GOT3 (cell line): ENCODE measurements at regions not wholly inside any gene's neighbourhood (a gene's known extent, or its start where the extent isn't known, plus 50 kb on each side); places are given as distances from the start of the nearest gene placed in this dataset.

Experiments
- DNase-seq: peaks from one replicate; lab custom pipeline; 2025; ENCODE audit warnings: mixed read lengths; lab: John Stamatoyannopoulos, UW

DNA sequence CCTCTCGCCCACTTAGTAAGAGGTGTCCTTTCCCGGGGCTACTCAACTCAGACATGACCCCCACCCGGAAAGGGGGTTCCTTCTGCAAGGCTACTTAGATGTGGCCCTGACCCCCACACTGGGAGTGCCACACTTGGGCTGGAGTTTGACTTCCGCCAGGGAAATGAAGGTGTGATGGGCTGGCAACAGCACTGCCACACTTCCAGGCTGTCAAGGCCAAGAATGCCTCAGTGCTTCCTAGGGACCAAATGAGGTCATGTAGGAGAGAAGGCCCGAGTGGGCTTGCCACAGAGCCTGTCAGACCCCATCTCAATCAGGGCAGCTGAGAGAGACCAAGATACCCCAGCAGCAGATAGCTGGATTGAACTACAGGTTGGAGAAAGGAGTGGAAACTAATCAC lies 55.5 kb downstream of the DRD1 start:
- DNase-seq: no peak

DNA sequence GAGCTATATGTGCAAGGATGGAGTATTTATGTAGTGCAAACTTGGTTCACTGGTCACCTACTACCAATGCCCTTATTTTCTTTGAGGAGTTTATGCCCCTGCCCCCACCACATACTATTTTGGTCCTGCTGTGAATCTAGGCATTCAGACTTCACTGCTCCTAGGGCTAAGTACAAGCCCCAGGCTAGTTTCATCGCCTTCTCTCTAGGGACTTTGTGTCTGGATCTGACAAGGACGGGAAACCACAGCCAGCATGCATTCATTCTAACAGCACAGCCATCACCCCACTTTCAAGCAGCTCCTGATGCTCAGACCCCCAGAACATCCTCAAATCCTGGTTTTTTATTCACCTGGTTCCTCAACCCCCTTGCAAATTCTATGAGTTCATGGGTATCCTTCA lies 56.8 kb downstream of the DRD1 start:
- DNase-seq: no peak

DNA sequence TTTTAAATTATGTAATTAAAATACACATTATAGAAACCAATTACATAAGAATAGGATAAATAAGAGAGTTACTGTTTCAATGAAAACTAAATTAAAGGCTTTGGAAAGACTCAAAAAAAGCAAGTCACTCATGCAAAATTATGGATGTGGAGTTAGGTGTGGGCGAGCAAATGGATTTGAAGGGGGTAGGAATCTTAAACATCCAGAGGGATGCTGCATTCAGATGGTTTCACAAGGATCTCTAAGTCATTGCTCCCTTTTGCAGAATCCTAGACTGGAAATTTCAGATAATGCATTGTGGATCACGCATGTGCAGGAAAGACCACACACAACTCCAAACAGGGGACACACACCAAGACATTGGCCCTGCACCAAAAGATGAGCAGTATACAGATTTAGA lies 57.5 kb downstream of the DRD1 start:
- no peak for DNase-seq

- peak; percentile 34 for DNase-seq
Measured at GRCh38 chr5:175385691-175386362, 58.2 kb downstream of the DRD1 start.

GRCh38 chr5:175384724-175385552 lies 59.0 kb downstream of the DRD1 start:
- DNase-seq: no peak

DNA sequence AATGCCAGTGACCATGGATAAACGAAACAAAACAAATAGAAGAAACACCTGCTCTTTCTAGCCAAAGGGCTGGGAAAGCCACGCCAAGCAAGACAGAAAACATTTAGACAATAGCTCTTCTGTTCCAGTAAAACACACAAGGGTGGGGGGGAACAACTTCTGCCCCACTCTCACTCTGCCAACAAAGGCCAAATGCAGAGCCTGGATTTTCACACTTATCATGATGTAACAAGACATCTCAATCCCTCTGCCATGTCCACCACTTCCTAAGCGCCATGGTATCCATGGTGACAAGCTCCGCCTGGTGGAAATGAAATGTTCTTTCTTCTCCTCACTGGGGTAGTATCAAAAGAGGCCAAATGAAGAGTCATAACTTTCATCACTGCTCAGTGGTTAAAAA lies 60.6 kb downstream of the DRD1 start:
- DNase-seq: no peak

DNA sequence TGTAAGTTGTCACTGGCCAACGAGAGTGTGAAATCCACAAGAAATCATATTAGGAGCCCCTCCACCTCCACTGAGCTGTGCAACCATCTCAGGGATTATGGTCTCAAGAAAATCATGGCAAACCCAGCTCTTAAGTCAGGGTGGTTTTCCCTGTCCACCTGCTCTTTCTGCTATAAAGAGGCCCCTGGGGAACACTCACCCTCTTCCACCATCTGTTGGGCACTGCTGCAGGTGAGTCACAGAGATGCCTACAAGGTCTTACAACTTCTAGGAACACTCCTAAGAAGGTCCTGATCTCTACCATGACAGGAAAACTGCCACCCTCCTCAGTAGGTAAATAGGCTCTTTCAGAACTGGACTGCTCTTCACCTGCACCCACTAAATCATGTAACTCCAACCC lies 61.8 kb downstream of the DRD1 start:
- no peak for DNase-seq

GRCh38 chr5:175381130-175381529 lies 62.9 kb downstream of the DRD1 start:
- DNase-seq: no peak

DNA sequence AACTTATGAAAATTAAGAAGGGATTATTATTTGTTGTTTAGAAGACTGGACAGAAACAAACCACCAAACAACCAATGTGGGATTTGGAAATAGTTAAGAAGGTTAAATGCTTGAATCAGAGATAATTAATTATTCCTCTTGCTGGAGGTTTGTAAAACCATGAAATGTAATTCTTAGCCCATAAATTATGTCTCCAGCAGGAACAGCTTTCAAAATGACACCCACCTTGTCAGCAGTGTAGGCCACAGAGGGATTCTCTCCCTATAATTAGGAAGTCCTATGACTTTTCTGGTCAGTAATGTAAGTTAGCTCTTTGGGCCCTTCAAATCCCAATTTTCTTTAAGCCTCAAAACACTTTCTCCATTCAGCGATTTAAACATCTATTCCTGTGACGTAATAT lies 63.3 kb downstream of the DRD1 start:
- DNase-seq: no peak

GRCh38 chr5:175379867-175380266 lies 64.1 kb downstream of the DRD1 start:
- DNase-seq: no peak

- no peak for DNase-seq
Measured at GRCh38 chr5:175378444-175379028, 65.4 kb downstream of the DRD1 start.

GRCh38 chr5:175377816-175378215 lies 66.2 kb downstream of the DRD1 start:
- DNase-seq: no peak

GRCh38 chr5:175374166-175374875 lies 69.7 kb downstream of the DRD1 start:
- no peak for DNase-seq

DNA sequence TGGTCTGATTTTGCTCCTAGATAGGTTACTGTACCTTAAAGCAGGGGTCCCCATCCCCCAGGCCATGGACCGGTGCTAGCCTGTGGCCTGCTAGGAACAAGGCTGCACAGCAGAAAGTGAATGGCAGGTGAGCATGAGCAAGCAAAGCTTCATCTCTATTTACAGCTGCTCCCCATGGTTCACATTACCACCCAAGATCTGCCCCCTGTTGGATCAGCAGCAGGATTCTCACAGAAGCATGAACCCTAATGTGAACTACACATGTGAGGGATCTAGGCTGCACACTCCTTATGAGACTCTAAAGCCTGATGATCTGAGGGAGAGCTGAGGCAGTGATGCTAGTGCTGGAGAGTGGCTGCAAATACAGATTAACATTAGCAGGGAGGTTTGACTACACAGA lies 78.1 kb downstream of the DRD1 start:
- DNase-seq: no peak

- DNase-seq: no peak
Measured at GRCh38 chr5:175363300-175363699, 80.7 kb downstream of the DRD1 start.

GRCh38 chr5:175357995-175358394 lies 86.0 kb downstream of the DRD1 start:
- DNase-seq: no peak

DNA sequence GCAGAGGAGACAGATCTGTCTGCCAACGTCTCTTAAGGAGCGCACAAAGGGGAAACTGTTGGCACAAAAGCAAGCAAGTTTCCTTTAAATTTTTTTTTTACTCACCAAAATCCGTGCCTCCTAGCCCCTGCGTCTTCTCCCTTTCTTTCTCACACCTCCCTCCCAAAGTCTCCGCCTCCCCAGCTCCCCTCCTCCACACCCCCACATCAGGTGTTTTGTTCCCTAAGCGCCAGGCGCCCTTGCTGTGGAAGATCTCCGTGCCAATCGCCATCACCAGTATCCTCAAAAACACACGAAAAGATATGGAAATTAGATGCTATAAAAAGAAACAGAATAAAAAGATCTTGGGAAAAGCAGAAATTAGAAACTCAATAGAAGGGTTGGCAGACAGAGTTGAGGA lies 87.6 kb downstream of the DRD1 start:
- DNase-seq: no peak

GRCh38 chr5:175354964-175355363 lies 89.0 kb downstream of the DRD1 start:
- DNase-seq: no peak

DNA sequence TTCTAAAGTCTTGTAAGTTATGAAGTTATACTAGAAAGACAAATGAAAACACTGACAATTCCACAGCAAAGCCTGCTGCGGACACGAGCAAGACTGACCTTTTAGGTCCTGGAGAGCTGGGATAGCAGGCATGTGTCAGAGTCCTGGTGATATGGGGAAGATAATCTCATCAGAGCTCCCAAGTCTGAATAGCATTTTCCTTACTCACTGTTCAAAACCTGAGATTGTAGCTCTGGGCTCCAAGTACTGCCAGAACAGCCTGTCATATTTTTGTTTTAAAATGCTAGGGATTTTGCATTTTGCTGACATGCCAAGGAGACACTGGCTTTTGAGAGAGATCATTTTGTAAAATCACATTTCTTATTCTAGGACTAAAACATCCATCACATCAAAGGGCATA lies 90.1 kb downstream of the DRD1 start:
- no peak for DNase-seq

DNA sequence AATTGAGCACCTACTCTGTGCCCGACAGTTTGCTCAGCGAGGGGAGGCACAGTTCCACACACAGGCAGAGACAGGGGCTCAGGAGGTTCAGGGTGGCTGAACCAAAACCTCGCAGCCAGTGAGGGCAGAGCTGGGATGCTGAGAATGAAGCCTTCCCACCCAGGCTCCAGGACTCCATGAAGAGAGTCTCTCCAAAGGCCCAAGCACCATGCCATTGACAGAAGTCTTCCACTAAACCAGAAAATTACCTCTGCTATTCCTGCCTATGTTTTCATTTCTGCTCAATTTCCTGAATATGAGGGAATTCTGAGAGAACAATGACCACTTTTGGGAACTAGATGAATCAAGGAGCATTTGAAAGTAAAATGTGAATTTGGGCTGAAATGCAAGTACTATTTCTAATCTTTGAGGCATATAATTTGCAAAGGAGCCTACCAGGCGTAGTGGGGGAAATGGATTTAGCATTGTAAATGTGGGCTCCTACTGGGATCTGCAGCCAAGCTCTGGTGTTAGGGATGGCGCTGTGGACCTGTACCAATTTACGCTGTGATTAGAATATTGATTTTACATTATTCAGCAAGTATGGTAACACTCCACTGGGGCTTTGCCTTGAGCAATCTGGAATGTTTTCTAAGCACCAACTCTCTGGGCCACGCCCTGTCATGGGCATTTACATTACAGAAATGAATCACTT lies 91.9 kb downstream of the DRD1 start:
- DNase-seq: no peak

- no peak for DNase-seq
Measured at GRCh38 chr5:175351126-175351525, 92.9 kb downstream of the DRD1 start.

DNA sequence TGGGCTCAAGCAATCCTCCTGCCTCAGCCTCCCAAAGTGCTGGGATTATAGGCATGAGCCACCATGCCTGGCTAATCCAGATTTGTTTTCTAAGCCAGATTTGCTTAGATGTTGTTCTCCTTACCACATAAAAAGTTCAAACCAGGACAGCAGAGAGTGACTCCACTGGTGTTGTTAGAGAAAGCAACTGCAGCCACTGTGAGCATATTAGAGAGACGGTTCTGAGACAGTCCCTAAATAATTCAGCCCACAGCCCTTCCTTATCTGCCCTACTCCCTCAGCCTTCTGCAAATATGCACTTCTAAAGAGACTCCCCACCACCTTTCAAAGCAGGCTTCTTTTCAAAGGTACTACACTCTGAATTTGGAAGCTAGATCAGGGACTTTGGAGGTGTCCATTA lies 96.1 kb downstream of the DRD1 start:
- no peak for DNase-seq
